NCI-H1092 treated with DMSO at 0.1 percent for 48 hours (cell line): ENCODE measurements at regions not wholly inside any gene's neighbourhood (a gene's known extent, or its start where the extent isn't known, plus 50 kb on each side); places are given as distances from the start of the nearest gene placed in this dataset.

ENCODE experiments used
- DNase-seq: peaks from one replicate; lab custom pipeline; 2025; lab: John Stamatoyannopoulos, UW

GRCh38 chr1:194167956-194168640 is 981.7 kb upstream of the B3GALT2 start:
- no peak for DNase-seq

GRCh38 chr1:194164755-194165154 is 978.3 kb upstream of the B3GALT2 start:
- DNase-seq = no peak

- no peak for DNase-seq
These were observed 975.2 kb upstream of the B3GALT2 start for GRCh38 chr1:194161591-194161990.

GRCh38 chr1:194159941-194160340 is 973.5 kb upstream of the B3GALT2 start:
- DNase-seq = no peak

- DNase-seq = no peak
These were observed 969.5 kb upstream of the B3GALT2 start for GRCh38 chr1:194155962-194156361.

GRCh38 chr1:194151056-194151455 is 964.6 kb upstream of the B3GALT2 start:
- DNase-seq = no peak

- DNase-seq = no peak
These were observed 963.8 kb upstream of the B3GALT2 start for GRCh38 chr1:194150242-194150641.

- no peak for DNase-seq
These were observed 946.7 kb upstream of the B3GALT2 start for GRCh38 chr1:194133152-194133551.

GRCh38 chr1:194118086-194118485 is 931.7 kb upstream of the B3GALT2 start:
- no peak for DNase-seq

GRCh38 chr1:194117582-194117981 is 931.2 kb upstream of the B3GALT2 start:
- no peak for DNase-seq

- DNase-seq = no peak
These were observed 927.9 kb upstream of the B3GALT2 start for GRCh38 chr1:194114288-194114687.

- DNase-seq = no peak
These were observed 919.0 kb upstream of the B3GALT2 start for GRCh38 chr1:194105381-194105780.

- DNase-seq = no peak
These were observed 917.9 kb upstream of the B3GALT2 start for GRCh38 chr1:194104247-194104844.

- no peak for DNase-seq
These were observed 917.3 kb upstream of the B3GALT2 start for GRCh38 chr1:194103516-194104246.

- DNase-seq = no peak
These were observed 916.7 kb upstream of the B3GALT2 start for GRCh38 chr1:194103101-194103500.

GRCh38 chr1:194102607-194103006 is 916.2 kb upstream of the B3GALT2 start:
- no peak for DNase-seq

- DNase-seq = no peak
These were observed 898.3 kb upstream of the B3GALT2 start for GRCh38 chr1:194084755-194085154.

GRCh38 chr1:194081444-194081843 is 895.0 kb upstream of the B3GALT2 start:
- DNase-seq = no peak

- no peak for DNase-seq
These were observed 894.4 kb upstream of the B3GALT2 start for GRCh38 chr1:194080826-194081225.

GRCh38 chr1:194078765-194079164 is 892.4 kb upstream of the B3GALT2 start:
- no peak for DNase-seq

GRCh38 chr1:194076646-194077045 is 890.2 kb upstream of the B3GALT2 start:
- DNase-seq = no peak

- no peak for DNase-seq
These were observed 887.4 kb upstream of the B3GALT2 start for GRCh38 chr1:194073833-194074232.

GRCh38 chr1:194071205-194071604 is 884.8 kb upstream of the B3GALT2 start:
- DNase-seq = peak; percentile 27
